ENCODE measurements at regions not wholly inside any gene's neighbourhood (a gene's known extent, or its start where the extent isn't known, plus 50 kb on each side); places are given as distances from the start of the nearest gene placed in this dataset.

GRCh38 chr4:160450876-160451275 is 1348.0 kb downstream of the RAPGEF2 start:
- no peak for TF ChIP-seq CTCF (IDR thresholded peaks at IDR 0.05)
- TF ChIP-seq EP300 (IDR thresholded peaks at IDR 0.05), result no peak
- TF ChIP-seq POLR2A (IDR thresholded peaks at IDR 0.05), result no peak

Measured in gastroesophageal sphincter (tissue), 3 donors.